ENCODE measurements at regions not wholly inside any gene's neighbourhood (a gene's known extent, or its start where the extent isn't known, plus 50 kb on each side); places are given as distances from the start of the nearest gene placed in this dataset.

- CTCF ChIA-PET, result no interaction called here
- Histone ChIP-seq H3K9ac (ENCODE audit: low read length) (no peak overlapping the region), H3K27ac (ENCODE audit: low read depth, low read length) (no peak overlapping the region), H3K4me2 (ENCODE audit: low read length) (no peak overlapping the region), H3K9me2 (ENCODE audit: insufficient read depth) (no peaks in the 10 kb centered on the region), H3K9me3 (ENCODE audit: control insufficient read depth in 1 of 2, insufficient read depth in 1 of 2, low read depth in 1 of 2, low read length in 2 of 2) (no peaks in the 10 kb centered on the region), H3K4me1 (ENCODE audit: control insufficient read depth in 1 of 2, insufficient read depth in 2 of 2, low read length in 2 of 2) (peaks cover 0 to 3% of the 10 kb centered on the region in 2 experiments; a peak in 1 of 4 replicates), H3K79me2 (ENCODE audit: insufficient read depth, low read length) (no peaks in the 10 kb centered on the region), H4K20me1 (ENCODE audit: insufficient read depth) (no peaks in the 10 kb centered on the region), H3K4me3 (replicated peaks in 1 of 2; ENCODE audit: low read depth in 1 of 2, low read length in 2 of 2) (no peak overlapping the region), H3K27me3 (ENCODE audit: insufficient read depth, low read length) (no peaks in the 10 kb centered on the region), H3K36me3 (ENCODE audit: control insufficient read depth in 1 of 2, insufficient read depth in 2 of 2, low read length in 2 of 2) (no peaks in the 10 kb centered on the region), H2AFZ (ENCODE audit: low read depth, low read length, poor library complexity, severe bottlenecking) (no peak overlapping the region)
- TF ChIP-seq YY1 (IDR thresholded peaks at IDR 0.05; ENCODE audit: extremely low read depth, insufficient replicate concordance, low read depth, low read length) (no peak), EZH2phosphoT487 (IDR thresholded peaks at IDR 0.05; ENCODE audit: borderline replicate concordance) (no peak), POLR2AphosphoS5 (IDR thresholded peaks at IDR 0.05; ENCODE audit: low read depth, low read length) (no peak), RAD21 (IDR thresholded peaks at IDR 0.05; ENCODE audit: low read depth) (no peak)
- TF ChIP-seq, protein P1, sequence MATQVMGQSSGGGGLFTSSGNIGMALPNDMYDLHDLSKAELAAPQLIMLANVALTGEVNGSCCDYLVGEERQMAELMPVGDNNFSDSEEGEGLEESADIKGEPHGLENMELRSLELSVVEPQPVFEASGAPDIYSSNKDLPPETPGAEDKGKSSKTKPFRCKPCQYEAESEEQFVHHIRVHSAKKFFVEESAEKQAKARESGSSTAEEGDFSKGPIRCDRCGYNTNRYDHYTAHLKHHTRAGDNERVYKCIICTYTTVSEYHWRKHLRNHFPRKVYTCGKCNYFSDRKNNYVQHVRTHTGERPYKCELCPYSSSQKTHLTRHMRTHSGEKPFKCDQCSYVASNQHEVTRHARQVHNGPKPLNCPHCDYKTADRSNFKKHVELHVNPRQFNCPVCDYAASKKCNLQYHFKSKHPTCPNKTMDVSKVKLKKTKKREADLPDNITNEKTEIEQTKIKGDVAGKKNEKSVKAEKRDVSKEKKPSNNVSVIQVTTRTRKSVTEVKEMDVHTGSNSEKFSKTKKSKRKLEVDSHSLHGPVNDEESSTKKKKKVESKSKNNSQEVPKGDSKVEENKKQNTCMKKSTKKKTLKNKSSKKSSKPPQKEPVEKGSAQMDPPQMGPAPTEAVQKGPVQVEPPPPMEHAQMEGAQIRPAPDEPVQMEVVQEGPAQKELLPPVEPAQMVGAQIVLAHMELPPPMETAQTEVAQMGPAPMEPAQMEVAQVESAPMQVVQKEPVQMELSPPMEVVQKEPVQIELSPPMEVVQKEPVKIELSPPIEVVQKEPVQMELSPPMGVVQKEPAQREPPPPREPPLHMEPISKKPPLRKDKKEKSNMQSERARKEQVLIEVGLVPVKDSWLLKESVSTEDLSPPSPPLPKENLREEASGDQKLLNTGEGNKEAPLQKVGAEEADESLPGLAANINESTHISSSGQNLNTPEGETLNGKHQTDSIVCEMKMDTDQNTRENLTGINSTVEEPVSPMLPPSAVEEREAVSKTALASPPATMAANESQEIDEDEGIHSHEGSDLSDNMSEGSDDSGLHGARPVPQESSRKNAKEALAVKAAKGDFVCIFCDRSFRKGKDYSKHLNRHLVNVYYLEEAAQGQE (IDR thresholded peaks at IDR 0.05; ENCODE audit: low read depth), result no peak
- TF ChIP-seq, protein P2, sequence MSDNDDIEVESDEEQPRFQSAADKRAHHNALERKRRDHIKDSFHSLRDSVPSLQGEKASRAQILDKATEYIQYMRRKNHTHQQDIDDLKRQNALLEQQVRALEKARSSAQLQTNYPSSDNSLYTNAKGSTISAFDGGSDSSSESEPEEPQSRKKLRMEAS (IDR thresholded peaks at IDR 0.05), result no peak
- RAD21 ChIA-PET (ENCODE audit: low non-redundant PET in 1 of 2, low total read pairs in 2 of 2, uncharacterized antibody in 2 of 2, unreplicated experiment in 2 of 2), result no interaction called here
- POLR2A ChIA-PET, result no interaction called here
- ATAC-seq, result no peak
- DNase-seq (ENCODE audit: low read depth, low spot score), result no peak
- no TSS peak for BruUV-seq (replicated peaks)
- intact Hi-C loops (cut with micrococcal nuclease), result no loop called here
Measured at GRCh38 chr5:82720213-82721086, 356.7 kb downstream of the TMEM167A start.
